NCI-H2107 treated with DMSO at 0.1 percent for 48 hours (cell line): ENCODE measurements at regions not wholly inside any gene's neighbourhood (a gene's known extent, or its start where the extent isn't known, plus 50 kb on each side); places are given as distances from the start of the nearest gene placed in this dataset.

ENCODE experiments used
- DNase-seq: peaks from one replicate; lab custom pipeline; 2025; ENCODE audit not compliant: unreplicated experiment; lab: John Stamatoyannopoulos, UW

DNA sequence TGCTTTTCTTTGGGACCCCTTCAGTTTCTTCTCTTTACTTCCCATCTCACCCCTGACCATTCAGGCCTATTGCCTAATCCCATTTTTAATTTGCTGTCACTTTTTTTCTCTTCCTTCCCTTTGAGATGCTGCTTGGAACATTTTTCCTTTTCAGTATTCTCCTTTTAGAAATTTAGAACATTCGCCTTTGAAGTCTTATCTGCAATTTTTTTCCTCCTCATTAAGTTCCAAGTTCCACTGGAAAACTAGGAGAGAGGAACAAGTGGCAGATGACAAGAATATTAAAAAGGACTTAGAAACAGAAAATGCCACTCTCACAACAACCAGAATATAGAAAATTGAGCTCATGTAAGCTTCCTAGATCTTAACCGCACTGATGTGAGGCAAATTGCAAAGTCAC lies 126.6 kb downstream of the PSMG1 start:
- DNase-seq: no peak

DNA sequence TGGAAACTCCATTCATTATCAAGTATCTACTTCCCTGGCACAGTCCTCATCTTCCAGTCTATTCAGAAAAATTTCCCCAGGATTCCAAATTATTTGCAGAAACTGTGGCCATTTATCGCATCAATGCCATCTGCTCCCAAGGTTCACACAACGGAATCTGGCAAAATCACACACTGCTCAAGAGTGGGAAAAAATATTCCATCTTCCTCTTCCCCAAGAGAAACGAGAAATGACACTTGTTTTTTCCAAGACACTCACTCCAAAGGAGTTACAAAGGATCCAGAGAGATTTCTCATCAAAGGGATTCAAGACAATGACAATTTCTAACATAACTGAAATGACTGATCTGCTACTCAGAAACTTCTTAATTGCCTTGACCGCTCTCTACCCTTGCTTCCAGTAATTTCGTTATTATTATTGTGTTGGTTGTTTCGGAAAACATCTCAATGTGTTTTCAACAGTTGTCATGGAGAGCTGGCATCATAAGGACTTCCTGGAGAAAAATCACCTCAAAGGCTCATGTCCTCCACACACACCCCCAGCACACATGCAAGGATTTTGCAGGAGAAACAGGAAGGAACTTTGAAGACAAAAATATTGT lies 128.0 kb downstream of the PSMG1 start:
- DNase-seq: no peak

DNA sequence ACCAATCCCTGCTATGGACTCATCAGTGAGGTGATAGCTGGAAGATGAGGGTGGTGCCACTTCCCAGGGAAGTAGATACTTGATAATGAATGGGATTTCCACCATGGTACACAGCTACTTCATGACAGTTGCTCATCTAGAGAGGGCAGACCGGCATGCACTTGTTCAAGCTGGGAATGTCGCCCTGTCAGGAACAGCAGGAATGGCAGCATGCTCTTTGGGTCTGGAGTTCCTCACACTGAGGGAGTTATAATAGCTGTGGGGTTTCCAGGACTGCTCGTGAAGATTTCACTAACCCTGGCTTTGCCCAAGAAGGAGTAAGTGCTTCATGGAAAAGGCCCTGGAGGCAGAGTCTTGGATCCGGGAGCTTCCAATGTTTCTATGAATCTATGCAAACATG lies 129.2 kb downstream of the PSMG1 start:
- DNase-seq: no peak

DNA sequence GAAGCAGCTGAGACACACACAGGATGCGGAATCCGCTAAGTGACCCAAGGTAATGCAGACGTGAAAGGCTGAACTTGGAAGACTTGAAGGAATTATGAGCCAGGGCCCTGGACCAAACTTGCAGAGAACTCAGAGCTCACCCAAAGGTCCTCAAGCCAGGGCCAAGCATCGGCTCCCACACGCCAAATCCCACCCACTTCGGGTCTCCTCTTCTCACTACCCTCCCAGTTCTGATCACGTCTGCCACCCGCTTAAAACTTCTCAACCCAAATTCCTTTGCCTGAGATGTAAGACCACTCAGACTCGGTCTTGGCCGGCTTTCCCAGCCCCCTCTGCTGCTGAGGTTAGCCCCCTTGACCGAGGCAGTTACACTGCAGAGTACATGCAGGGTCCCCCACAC lies 130.1 kb downstream of the PSMG1 start:
- DNase-seq: no peak

DNA sequence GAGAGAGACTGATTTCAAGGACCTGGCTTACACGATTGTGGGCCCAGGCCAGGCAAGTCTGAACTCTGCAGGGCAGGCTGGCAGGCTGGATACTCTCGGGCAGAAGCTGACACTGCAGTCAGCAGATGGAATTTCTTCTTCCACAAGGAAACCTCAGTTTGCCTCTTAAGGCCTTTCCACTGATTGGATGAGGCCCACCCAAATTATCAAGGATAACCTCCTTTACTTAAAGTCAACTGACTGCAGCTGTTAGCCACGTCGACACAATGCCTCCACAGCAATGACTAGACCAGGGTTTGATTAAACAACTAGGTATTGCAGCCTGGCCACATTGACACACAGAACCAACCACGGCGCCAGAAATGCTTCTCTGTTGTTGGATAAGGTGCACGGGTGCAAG lies 130.5 kb downstream of the PSMG1 start:
- DNase-seq: no peak

DNA sequence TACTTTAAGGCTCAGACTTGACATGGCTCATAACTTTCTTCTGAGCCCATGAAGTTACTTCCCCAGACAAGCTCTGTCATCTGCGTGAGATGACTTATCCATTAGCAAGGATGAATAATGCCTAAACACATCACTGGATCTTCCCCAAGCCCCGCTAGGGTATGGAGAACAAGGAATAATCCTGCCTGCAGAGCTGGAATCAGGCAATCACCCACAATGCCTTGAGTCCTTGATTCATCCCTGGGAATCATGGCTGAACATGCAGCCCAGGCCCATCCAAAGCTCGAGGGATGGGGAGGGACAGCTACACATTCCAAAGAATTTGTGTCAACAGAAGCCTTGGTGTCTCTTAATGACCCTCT lies 131.7 kb downstream of the PSMG1 start:
- no peak for DNase-seq

- no peak for DNase-seq
Observed at GRCh38 chr21:39050841-39051587, 132.2 kb downstream of the PSMG1 start.

GRCh38 chr21:39048574-39048973 lies 134.7 kb downstream of the PSMG1 start:
- DNase-seq: no peak

GRCh38 chr21:39048064-39048463 lies 135.2 kb downstream of the PSMG1 start:
- peak; percentile 37 for DNase-seq

DNA sequence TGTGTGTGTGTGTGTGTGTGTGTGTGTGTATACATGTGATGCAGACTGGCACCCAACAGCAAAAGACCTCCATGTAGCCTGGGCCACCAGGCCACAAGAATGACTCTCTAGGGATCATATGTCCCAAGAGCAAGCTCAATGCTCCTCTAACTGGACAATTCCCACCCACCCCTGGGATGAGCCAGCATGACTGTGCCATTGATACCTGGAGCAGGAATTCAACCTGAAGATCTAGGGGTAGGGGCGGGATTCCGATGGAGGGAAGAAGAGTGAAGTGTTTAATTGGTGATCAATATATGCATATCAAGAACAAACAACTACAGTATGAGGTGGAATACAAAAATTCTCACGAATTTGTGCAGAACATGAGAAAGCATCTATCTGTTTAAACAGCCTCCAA lies 136.2 kb downstream of the PSMG1 start:
- DNase-seq: no peak

DNA sequence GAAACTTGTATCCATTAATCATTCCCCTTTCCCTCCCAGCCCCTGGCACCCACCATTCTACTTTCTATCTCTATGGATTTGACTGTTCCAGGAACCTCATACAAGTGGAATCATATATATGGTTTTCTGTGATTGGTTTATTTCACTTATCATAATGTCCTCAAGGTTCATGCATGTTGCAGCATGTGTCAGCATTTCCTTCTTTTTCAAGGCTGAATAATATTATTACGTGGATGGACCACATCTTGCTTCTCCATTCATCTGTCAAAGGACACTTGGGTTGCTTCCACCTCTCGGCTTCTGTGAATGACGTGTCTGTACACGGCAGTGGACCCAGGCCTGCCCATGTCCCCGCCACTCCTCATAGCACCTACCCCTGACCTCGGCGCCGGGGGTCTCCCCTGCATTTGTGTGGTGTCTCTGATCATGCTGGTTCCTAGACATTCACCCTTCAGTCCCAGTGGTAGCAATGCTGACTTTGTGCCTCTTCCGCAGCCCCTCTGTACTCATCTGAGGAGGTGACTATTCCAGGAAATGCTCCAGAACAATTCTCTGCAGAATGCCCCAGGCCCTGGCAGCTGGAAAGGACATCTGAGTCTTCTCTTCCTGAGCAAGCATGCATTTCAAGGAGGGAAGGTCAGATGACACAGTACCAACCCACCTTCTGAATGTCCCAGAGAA lies 136.9 kb downstream of the PSMG1 start:
- no peak for DNase-seq

- DNase-seq: no peak
Observed at GRCh38 chr21:39041816-39042215, 141.4 kb downstream of the PSMG1 start.

DNA sequence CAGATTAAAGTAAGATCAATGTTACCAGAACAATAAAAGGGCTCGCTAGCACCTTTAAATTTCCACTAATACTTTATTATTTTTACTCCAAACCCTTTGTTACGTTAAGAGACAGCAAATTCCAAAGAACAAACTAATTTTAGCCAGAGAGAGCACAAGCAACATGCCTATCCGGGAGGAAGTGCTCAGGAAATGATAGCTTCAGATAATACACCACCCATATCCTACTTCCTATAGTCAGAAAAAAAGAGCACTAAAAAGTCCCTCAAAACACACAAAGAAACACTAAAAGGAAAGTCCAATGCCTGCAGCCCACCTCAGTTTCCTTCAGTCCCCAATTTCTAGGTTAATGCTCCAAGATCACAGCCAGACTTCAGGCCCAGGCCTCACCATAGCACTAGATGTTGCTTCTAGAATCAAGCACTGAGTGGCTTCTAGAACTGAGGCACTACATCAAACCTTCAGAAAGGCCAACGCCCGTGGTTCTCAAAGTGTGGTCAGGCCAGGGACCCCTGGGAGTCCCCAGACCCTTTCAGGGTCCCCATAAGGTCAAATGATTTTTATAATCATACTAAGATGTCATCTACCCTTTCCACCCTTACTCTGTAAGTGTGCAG lies 142.6 kb downstream of the PSMG1 start:
- DNase-seq: no peak

DNA sequence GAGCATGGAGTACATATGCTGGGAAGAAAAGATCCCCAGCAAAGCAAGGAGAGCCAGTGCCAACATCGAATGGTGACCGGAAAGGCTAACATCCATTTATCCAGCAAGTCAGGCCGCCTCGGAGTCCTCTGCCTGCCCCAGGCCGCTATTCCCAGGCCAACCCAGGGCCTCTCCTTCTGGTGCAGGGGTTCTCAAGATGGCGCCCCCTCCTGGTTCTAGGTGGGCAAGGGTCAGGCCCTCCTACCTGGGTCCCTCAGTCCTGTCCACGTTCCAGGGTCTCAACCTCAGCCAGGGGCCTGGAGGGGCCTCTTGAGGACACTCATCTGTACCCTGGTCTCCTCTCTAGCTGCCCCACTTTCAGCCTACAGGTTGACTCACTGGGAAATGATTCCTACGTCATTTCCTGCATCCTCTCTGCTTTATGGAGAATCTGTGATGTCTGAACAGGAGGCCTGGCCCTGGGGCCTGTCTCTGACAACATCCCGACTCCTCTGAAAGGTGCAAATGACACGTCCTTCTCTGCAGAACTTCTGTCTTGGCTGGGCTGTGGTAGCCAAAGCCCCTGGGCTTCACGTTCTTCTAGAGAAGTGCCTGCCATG lies 145.3 kb downstream of the PSMG1 start:
- no peak for DNase-seq

- no peak for DNase-seq
Observed at GRCh38 chr21:39036581-39036980, 146.7 kb downstream of the PSMG1 start.

DNA sequence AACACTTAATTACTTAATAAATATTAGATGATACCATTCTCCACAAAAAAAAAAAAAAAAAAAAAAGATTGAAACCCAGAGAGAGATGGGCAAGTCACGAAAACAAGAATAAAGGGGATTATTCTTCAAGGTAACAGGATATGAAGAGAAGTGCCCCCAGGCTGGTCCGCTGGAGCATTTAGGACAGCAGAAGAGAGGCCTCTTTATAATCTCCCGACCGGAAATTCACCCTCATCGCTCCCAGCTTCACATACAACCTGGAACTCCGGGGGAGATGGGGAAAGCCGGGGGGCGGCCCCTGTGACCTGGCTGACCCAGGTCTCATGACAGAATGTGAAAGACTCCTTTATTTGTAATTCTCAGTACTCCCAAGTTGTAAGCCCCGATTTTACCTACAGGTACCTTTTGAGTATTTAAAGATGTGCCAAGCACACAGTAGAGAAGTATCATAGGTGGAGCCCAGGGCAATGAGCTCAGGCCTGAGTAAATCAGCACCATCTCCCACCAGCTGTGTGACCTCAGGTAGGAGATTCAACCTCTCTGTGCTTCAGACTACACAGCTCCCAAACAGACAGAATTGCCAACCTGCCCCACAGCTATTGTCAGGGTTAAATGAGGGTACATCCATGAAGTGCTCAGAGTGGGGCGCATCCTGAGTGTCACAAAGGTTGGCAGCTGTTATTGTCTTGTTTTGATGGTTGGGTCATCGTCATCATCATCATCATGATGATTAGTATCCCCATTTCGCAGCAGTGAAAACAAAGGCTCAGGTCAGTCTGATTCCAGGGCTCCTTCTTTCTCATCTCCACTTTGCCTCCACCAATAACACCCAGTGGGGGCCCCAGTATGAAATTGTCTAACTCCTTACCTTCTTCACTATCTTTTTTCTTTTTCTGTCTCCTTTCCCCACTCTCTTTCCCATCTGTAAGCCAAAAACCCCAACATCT lies 148.4 kb downstream of the PSMG1 start:
- DNase-seq: no peak

DNA sequence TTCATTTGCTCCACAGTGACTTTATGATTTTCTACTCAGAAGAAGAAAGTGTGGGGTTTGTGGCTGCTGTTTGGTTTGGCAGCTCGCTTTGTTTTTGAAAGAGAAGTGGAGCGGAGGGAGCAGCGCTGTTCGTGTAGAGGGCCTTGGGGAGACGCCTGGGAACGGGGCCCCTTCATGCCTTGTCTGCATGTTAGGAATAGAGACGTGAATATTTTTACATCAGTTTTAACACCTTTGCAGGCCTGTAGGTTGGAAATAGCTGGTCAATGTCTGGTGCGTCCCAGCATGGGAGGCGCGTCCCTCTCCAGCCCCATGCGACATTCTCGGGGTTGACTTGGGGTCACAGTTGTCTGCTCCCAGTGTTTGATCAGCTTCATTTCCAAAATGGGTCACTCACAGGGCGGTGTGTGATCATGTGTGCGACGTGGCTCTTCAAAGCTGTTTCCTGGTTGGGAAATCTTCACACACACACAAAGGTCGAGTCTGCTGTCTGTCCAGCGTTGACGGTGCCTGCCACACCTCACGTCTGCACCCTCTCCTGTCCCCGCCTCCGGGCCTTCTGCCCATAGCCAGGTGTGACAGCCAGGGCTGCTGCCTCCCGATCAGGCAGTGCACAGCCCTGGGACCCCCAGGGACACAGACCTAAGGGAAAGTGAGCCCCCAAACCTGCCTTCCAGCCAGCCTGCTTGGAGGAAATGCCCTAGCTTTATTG lies 149.2 kb downstream of the PSMG1 start:
- DNase-seq: no peak

- no peak for DNase-seq
Observed at GRCh38 chr21:39029900-39030884, 153.1 kb downstream of the PSMG1 start.
